CD4-positive, alpha-beta T cell treated with Interleukin-17A for 1 hour (primary cell): ENCODE measurements at regions not wholly inside any gene's neighbourhood (a gene's known extent, or its start where the extent isn't known, plus 50 kb on each side); places are given as distances from the start of the nearest gene placed in this dataset.
"Not testable (repeated sequence)": the region's sequence is repeated elsewhere in the genome, so short reads cannot be mapped to it uniquely, and the experiment has no call there.

Experiments used
- DNase-seq: peaks from one replicate; pipeline ENCODE4 v3.0.0-alpha.2; 2020

DNA sequence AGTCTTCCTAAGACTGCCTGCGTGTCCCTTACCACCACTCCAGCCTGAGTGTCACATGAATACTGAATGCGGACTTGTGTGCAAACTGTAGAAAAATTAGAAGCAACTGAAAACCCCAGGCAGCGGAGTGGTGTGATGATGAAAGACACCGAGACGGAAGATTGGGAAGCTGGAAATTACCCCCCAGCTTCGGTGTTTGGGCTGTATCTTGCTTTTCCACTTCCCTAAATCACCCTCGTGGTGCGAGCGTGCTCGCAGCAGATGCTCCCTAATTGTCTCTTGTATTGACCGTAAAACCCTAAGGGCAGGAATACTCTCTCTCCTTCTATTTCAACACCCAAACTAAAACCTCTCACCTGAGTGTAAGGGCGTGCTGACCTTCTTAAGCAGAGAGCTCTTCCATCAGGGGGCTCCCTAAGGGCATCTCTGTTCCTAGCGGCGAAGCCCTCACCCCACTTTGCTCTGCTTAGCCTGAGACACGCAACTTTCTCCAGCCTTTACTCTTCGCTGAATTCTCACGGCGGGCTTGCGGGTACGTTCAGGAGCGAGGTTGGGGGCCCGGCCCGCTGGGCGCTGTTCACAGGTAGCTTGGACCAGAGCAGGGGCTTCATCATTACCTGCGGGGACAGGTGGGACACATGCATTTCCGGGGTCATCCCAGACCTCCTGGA lies 62.4 kb downstream of the CRYBB2 start:
- DNase-seq, result no peak

DNA sequence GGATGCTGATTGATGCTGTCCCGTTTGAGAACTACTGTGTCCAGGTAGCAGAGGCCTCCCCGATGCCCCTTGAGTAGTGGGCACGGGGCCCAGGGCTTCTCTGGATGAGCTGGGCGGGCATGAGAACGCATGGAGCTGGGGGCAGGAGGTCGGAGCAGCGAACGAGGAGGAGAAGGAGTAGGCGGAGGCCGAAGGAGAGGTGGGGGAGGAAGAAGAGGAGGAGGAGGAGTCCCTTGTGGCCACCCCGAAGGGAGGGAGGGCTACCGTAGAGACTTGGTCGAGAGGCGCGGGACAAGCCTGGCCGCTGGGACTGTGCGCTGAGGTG lies 62.9 kb downstream of the CRYBB2 start:
- no peak for DNase-seq

DNA sequence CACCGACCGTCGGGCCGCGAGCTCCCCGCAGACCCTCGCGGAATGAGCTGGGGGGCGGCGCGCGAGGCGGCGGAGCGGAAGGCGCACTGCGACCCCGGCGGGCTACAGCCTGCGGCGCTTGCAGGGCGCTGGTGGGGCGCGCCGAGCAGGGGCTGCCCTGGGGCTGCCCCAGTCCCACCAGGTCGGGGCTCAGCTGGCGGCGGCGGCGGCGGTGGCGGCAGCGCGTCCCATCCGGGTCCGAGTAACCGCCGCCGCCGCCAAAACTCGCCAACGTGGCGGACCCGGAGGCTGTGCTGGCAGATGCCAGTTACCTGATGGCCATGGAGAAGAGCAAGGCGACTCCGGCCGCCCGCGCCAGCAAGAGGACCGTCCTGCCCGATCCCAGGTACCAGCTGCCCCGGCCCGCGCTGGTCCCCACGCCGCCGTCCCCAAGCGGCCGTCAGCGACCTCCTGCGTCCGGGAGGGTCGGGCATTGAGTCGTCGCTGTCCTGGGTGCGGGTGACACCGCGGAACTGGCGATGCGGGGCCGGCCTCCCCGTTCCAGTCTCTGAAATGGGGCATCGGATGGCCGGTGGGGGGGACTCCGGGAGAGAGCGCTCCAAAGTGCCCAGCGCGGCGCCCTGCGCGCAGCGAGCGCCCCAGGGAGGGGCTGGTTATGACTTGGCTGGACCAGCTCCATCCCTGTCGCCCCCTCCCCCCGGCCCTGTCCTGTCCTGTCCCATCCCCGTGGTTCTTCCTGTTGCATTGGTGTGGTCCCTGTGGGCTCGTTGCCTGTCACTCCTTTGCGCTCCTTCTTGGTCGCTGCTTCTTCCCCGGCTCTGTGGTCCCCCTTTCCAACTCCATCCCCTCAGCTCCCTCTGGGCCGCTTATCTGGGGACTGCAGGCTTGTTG lies 63.5 kb downstream of the CRYBB2 start:
- DNase-seq, result no peak

DNA sequence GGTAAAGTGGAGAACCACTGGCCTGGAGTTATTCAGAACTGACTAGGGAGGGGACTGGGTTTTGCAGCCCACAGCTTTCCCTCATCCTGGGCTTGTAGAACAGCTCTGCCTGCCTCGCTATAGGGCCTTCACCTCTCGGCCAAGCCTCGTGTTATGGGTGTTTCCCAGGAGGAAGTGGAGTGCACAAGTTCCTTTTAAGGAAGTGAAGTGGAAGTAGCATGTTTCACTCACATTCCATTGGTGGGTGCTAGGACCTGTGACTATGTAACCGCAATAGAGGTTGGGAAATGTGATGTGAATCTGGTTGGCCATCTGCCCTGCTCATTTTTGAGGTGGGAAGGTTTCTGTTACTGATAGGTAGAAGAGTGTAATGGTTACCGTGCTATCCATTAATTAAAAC lies 69.0 kb downstream of the CRYBB2 start:
- not testable (repeated sequence) for DNase-seq

DNA sequence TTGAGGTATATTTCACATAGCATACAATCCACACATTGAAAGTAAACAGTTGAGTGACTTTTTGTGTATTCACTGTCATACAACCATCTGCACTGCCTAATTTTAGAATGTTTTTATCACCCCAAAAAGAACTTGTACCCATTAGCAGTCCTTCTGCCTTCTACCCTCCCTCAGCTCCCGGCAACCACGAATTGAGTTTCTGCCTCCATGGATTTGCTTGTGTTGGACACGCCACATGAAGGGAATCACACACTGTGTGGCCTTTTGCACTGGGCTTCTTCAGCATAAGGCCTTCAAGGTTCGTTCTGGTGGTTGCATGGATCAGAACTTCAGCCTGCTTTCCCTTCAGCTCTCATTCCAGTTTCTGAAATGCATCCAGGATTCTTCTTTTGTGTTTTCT lies 82.5 kb downstream of the CRYBB2 start:
- not testable (repeated sequence) for DNase-seq

DNA sequence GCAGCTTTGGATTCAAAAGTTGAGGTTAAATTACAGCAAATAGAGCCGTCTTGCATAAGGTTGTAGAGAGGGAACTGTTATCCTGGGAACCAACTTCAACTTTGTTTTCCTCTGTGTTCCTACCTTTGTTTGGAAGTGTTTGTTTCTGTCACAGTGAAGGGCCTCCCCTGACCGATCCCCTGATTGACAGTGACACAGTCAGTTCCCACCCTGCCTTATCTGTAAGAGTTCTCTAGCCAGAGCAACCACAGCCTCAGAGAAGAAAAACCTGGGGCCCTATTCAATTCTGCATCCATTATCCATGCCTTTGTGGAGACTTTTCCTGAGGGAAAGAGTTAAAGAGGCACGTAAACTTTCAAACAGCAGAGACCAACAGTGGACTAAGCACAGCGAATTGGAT lies 90.1 kb downstream of the CRYBB2 start:
- not testable (repeated sequence) for DNase-seq

DNA sequence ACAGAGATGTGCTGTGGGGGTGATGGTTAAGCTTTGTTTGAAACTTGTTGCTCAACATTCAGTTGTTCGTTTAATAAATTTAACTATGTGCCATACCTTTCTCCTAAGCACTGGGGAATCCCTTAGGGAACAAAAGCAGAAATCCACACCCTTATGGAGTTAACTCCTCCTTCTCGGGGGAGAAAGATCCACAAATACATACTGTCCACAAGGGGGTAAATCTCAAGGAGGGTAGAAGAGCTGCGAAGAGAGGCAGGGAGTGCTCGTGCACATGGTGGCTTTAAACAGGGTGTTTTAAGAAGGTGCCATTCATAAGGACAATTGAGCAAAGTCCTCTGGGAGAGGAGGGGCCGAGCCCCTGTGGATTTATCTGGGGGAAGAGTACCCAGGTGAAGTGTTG lies 92.5 kb downstream of the CRYBB2 start:
- not testable (repeated sequence) for DNase-seq

DNA sequence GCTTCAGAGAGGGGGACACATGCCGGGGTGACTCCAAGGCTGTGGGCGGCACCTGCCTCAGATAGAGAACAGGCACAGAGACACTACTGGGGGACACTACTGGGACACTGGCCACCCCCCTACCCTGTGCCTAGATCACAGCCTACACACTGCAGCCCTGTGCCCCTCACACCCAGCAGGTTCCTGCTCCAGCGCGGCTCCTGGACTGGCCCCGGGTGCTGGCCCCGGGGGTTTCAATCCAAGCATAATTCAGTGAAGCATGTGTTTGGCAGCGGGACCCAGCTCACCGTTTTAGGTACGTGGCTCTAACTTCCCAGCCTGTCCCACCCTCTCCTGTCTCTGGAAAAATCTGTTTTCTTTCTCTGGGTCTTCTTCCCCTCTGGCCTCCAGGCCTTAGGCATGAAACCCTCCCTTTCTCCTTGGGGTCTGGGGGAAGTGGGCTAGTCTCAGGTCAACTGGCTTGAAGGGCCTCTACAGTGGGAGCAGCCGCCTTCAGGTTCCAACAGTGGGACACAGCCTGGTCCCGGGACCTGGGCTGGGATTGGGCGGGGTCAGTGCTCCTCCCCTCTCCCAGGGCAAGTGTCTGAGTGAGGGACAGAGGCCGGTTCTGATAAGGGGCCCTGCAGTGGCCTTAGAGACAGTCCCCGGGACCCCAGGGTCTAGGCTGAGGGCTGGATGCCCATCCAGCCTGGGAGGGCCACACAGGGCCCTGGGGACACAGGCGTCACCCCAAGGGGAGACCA lies 98.8 kb downstream of the CRYBB2 start:
- DNase-seq, result no peak

DNA sequence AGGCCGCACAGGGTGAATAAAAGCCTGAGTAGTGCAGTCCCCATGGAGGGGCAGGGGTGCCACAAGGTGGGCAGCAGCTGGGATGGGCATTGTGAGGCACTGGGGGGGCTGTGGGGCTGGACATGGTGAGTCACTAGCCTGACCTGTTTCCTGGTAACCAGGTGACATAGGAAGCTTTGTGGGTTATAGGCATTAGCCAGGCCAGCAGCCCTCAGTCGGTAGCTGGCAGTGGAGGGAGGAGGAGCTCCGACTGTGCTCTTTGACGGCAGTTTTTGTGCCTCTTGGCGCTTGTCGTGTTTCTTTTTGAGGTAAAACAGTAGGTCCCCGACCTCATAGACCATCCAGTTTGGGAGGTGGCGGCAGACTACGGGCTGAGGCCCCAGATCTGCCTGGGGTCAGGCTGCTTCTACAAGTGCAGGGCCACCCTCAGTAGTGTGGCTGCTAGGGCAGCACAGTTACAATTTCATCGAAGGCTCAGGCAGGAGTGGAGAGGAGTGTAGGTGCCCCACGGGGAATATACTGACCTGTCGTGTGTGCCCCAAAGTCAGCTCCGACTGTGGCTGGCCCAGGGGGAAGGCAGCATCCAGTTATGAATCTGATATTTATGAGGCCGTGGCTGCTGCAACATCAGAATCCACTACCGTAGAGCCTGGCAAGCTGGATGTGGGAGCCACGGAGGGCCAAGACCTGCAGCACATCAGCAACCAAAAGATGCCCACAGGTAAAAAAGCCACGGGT lies 107.7 kb downstream of the CRYBB2 start:
- no peak for DNase-seq

DNA sequence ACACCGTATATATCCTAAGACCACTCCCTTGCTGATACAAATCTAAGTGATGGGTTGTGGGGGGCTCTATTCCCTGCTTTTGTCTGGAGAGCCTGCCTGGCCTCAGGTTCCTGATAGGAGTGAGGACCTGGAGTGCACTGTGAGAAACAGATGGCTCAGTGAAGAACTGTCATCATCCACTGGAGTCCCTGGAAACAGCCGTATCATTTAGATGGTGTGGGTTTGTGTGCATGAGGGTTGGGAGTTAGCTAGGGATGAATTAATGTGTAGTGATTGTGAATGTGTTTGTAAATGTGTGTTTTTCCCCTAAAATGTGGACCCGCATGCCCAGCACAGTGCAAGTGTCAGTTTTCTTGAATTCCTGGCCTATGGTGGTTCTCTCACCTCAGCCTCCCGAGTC lies 111.6 kb downstream of the CRYBB2 start:
- no peak for DNase-seq

DNA sequence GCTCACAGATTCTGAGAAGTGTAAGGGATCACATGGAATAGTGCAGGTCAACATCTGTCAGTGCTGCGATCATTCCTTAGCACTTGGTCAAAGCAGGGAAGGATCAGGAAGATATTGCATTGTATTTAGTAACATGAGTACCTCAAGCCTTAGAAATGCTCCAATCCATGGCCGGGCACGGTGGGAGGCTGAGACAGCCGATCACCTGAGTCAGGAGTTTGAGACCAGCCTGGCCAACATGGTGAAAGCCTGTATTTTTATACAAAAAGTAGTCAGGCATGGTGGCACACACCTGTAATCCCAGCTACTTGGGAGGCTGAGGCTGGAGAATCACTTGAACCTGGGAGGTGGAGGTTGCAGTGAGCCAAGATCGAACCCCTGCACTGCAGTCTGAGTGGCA lies 112.5 kb downstream of the CRYBB2 start:
- DNase-seq, result not testable (repeated sequence)

DNA sequence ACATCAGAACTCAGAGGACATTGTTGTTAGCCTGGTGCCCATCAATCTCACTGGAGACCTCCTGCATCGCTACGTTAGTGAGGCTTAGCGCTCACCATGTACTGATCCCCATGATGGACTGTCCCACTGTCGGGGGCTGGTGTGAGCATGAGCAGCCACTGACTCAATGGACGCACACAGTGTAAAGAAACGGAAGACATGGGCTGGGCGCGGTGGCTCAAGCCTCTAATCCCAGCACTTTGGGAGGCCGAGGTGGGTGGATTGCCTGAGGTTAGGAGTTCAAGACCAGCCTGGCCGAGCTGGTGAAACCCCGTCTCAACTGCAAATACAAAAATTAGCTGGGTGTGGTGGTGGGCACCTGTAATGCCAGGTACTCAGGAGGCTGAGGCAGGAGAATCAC lies 112.9 kb downstream of the CRYBB2 start:
- no peak for DNase-seq

DNA sequence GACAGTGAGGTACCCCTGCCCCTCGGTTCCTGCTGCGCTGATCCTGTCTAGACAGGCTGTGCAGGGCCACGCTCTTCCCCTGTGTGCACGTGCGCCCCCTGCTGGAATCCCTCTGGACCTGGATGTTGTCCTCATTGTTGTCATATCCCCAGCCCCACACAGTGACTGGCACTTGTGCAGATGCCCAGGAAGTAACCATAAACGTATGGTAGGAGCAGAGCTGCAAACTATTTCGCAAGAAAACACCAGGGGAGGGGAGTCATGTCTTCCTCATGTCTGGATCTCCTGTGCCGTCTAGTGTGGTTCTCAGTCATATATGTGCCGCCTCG lies 114.7 kb downstream of the CRYBB2 start:
- DNase-seq, result peak; percentile 29

DNA sequence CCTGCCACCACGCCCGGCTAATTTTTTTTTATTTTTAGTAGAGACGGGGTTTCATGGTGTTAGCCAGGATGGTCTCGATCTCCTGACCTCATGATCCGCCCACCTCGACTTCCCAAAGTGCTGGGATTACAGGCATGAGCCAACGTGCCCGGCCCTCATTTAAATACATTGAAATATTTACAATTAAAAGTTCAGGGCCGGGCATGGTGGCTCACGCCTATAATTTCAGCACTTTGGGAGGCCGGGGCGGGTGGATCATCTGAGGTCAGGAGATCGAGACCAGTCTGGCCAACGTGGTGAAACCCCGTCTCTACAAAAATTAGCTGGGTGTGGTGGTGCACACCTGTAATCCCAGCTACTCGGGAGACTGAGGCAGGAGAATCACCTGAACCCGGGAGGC lies 115.2 kb downstream of the CRYBB2 start:
- not testable (repeated sequence) for DNase-seq

DNA sequence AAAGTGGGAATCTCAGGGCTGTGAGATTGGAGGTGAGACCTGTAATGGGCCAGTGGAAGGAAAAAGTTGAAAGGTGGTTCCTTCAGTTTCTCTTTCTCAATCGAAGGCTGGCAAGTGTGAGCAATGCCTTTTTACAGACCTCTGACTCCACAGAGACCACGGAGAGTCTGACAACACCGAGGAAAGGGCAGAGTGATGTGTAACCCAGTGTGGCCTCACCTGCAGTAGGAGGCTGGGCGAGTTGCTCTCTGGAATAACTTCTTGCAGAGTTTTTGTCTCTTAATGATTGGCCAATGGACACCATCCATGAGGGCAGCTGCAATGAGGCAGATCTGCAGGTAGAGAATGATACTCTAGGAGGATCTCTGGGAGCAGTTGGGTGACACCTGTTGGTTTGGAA lies 115.8 kb downstream of the CRYBB2 start:
- DNase-seq, result not testable (repeated sequence)

DNA sequence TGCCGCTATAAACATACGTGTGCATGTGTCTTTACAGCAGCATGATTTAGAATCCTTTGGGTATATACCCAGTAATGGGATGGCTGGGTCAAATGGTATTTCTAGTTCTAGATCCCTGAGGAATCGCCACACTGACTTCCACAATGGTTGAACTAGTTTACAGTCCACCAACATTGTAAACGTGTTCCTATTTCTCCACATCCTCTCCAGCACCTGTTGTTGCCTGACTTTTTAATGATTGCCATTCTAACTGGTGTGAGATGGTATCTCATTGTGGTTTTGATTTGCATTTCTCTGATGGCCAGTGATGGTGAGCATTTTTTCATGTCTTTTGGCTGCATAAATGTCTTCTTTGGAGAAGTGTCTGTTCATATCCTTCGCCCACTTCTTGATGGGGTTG lies 121.1 kb downstream of the CRYBB2 start:
- DNase-seq, result not testable (repeated sequence)

DNA sequence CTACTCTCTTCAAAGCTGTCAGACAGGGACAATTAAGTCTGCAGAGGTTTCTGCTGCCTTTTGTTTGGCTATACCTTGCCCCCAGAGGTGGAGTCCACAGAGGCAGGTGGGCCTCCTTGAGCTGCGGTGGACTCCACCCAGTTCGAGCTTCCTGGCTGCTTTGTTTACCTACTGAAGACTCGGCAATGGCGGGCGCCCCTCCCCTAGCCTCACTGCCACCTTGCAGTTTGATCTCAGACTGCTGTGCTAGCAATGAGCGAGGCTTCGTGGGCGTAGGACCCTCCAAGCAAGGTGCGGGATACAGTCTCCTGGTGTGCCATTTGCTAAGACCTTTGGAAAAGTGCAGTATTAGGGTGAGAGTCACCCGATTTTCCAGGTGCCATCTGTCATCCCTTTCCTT lies 124.9 kb downstream of the CRYBB2 start:
- not testable (repeated sequence) for DNase-seq

DNA sequence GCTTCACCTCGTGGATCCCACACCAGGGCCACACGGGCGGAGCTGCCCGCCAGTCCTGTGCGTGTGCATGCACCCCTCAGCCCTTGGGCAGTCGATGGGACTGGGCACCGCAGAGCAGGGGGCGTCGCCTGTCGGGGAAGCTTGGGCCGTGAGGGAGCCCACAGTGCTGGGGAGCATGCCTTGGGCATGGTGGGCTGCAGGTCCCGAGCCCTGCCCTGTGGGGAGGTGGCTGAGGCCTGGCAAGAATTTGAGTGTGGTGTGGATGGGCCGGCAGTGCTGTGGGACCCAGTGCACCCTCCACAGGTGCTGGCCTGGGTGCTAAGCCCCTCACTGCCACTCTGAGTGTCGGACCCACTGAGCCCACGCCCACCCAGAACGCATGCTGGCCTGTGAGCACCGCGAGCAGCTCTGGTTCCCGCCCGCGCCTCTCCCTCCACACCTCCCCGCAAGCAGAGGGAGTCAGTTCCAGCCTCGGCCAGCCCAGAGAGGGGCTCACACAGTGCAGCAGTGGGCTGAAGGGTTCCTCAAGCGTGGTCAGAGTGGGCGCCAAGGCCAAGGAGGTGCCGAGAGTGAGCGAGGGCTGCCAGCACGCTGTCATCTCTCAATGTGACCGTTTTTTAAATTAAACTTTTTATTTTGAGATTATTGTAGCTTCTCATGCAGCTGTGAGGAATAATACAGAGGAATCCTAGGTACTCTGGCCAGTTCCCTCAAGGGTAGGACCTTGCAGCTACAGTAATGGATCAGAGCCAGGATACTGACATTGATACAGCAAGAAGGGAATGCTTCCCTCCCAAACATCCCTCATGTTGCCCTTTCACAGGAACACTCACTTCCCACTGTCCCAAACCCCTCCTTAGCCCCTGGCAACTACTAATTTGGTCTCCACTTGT lies 127.7 kb downstream of the CRYBB2 start:
- DNase-seq, result no peak

DNA sequence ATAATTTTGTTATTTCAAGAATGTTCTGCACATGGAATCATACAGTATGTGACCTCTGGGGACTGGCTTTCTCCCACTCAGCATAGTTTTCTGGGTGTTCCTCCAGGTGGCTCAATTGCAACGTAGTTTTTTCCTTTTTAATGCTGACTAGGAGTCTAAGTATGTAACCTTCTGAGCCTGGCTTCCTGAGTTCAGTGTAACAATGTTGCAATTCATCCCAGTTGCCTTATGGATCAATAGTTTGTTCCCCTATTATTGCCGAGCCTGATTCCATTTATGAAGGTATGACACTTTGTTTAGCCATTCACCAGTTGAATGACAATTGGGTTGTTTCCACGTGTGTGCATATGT lies 128.3 kb downstream of the CRYBB2 start:
- DNase-seq, result no peak

DNA sequence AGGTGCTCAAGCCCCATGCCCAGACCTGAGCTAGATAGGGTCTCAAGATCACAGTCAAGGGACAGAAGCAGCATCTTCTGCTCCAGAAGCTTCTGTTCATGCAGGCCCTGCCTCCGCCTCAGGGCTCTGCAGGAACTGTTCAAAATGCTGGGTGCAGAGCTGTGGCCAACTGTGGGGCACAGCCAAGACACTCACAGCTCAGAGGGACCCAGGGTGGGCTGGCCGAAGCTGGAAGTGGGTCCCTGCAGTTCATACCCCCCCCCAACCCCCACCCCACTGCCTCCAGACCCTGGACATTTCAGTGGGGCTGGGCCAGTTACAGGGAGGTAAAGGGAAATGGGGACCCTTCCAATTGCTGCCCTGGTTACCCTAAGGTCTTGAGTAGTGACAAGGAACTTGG lies 129.0 kb downstream of the CRYBB2 start:
- DNase-seq, result no peak

DNA sequence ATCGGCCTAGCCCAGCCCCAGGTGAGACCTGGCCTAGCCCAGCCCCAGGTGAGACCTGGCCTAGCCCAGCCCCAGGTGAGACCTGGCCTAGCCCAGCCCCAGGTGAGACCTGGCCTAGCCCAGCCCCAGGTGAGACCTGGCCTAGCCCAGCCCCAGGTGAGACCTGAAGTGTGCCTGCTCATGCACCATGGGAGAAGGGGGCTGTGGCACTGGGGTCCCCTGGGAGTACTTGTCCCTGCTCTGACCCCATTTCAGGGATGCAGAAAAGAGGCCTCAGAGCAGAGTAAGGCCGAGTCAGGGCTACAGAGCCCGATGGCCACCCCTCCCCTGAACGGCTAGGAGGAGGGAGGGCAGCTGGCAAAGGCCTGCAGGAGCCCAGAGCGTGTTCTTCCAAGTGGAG lies 129.6 kb downstream of the CRYBB2 start:
- not testable (repeated sequence) for DNase-seq

DNA sequence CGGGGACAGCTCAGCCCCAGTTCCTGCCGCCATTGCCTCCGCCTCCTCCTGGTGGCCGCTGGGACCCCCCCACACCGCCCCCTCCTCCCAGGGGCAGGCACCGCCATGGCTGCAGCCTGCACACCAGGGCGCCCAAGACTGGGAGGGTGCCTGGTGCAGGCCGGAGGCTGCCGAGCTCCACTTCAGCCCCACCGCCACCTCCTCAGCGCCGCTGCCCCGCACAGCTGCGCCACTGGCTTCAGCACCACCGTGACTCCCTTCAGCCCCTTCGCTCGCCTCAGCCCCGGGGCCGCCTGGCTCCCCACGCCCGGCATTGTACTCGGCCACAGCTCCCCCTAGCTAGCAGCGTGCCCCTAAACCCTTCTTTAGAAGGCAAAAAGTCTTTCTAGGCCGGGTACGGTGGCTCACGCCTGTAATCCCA lies 131.1 kb downstream of the CRYBB2 start:
- DNase-seq, result no peak
